ENCODE measurements at regions not wholly inside any gene's neighbourhood (a gene's known extent, or its start where the extent isn't known, plus 50 kb on each side); places are given as distances from the start of the nearest gene placed in this dataset.

- no peak for TF ChIP-seq POLR2A (IDR thresholded peaks at IDR 0.05; ENCODE audit: low read depth, low read length)
- DNase-seq (ENCODE audit: insufficient read length, low spot score) (no peak), FAIRE-seq (no peak)
These were observed 215.5 kb upstream of the EPHA4 start for GRCh38 chr2:221787561-221787960.

DNA sequence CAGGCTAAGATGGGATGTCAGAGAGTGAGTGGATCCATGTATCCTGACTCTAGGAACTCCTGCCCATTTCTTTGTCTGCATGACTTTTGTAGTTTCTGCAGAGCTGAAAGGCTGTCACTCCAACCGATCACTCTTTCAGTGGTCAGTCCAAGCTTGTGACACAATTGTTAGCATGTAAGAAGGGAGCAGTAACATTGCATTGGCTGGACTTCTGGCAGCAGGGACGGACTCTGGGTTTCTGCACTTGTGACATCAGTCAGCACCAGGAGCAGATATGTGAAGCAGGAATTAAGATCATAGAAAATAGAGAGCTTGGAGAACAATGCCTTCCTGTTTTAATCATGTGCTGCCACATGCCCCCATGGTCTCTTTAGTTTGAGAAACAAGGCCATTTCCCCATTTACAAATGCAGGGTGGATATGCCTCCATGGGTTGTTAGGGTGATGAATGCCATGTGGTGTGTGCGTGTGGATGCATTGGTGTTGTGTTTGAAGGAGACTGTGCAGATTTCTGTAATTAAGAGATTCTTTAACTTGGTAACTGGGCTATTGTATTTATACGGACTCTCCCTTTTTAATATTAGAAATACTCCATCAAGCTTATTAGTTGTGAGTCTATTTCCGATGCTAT, 214.3 kb upstream of the EPHA4 start:
- no peak for TF ChIP-seq POLR2A (IDR thresholded peaks at IDR 0.05; ENCODE audit: low read depth, low read length)
- no peak for FAIRE-seq
- no peak for DNase-seq (ENCODE audit: insufficient read length, low spot score)

DNA sequence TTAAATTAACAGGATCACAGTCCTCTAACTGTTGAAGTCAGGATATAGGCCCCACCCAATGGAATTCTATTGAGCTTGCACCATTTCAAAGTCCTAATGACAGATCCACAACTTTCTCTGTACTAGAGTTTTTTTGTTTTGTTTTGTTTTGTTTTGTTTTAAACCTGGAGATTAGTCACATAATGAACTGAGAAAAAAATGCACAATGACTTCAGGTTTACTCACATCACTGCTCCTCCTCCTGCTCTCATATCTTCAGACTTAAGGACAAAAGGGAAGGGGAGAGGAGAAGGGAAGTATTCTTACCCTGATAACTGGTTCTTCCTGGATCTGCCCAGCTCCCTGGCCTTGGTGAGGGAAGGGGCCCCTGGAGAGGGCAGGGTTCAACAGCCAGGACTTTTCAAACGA, 208.2 kb upstream of the EPHA4 start:
- peak; percentile 5 for DNase-seq (ENCODE audit: insufficient read length, low spot score)
- FAIRE-seq, result peak; percentile 81
- TF ChIP-seq POLR2A (IDR thresholded peaks at IDR 0.05; ENCODE audit: low read depth, low read length), result no peak

- TF ChIP-seq POLR2A (IDR thresholded peaks at IDR 0.05; ENCODE audit: low read depth, low read length), result no peak
- no peak for DNase-seq (ENCODE audit: insufficient read length, low spot score)
- FAIRE-seq, result no peak
These were observed 207.5 kb upstream of the EPHA4 start for GRCh38 chr2:221779614-221780067.

- DNase-seq (ENCODE audit: insufficient read length, low spot score), result no peak
- FAIRE-seq, result no peak
- no peak for TF ChIP-seq POLR2A (IDR thresholded peaks at IDR 0.05; ENCODE audit: low read depth, low read length)
These were observed 205.9 kb upstream of the EPHA4 start for GRCh38 chr2:221778025-221778424.

DNA sequence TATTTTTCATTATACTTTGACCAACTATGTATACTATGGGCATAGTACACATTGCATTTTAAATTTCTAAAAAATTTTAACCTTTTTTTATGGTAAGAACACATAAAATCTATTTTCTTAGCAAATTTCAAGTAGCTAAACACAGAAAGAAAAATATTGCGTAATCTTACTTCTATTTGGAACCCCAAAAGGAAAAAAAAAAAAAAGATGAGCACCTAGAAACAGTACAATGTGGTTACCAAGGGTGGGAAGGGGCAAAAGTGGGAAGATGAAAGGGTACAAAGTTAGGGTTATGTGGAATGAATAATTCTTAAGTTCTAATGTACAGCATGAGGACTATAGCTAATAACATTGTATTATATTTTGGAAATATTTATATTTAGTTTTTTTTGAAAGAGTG, 205.0 kb upstream of the EPHA4 start:
- no peak for TF ChIP-seq POLR2A (IDR thresholded peaks at IDR 0.05; ENCODE audit: low read depth, low read length)
- FAIRE-seq, result no peak
- no peak for DNase-seq (ENCODE audit: insufficient read length, low spot score)

- DNase-seq (ENCODE audit: insufficient read length, low spot score), result no peak
- no peak for TF ChIP-seq POLR2A (IDR thresholded peaks at IDR 0.05; ENCODE audit: low read depth, low read length)
- FAIRE-seq, result no peak
These were observed 203.0 kb upstream of the EPHA4 start for GRCh38 chr2:221775096-221775495.

GRCh38 chr2:221774136-221774535, 202.0 kb upstream of the EPHA4 start:
- FAIRE-seq, result no peak

GRCh38 chr2:221771297-221771696, 199.2 kb upstream of the EPHA4 start:
- DNase-seq (ENCODE audit: insufficient read length, low spot score) (no peak), FAIRE-seq (no peak)
- no peak for TF ChIP-seq POLR2A (IDR thresholded peaks at IDR 0.05; ENCODE audit: low read depth, low read length)

More at GRCh38 chr2:221774136-221774535, 202.0 kb upstream of the EPHA4 start:
- TF ChIP-seq POLR2A (IDR thresholded peaks at IDR 0.05; ENCODE audit: low read depth, low read length), result no peak
- no peak for DNase-seq (ENCODE audit: insufficient read length, low spot score)

DNA sequence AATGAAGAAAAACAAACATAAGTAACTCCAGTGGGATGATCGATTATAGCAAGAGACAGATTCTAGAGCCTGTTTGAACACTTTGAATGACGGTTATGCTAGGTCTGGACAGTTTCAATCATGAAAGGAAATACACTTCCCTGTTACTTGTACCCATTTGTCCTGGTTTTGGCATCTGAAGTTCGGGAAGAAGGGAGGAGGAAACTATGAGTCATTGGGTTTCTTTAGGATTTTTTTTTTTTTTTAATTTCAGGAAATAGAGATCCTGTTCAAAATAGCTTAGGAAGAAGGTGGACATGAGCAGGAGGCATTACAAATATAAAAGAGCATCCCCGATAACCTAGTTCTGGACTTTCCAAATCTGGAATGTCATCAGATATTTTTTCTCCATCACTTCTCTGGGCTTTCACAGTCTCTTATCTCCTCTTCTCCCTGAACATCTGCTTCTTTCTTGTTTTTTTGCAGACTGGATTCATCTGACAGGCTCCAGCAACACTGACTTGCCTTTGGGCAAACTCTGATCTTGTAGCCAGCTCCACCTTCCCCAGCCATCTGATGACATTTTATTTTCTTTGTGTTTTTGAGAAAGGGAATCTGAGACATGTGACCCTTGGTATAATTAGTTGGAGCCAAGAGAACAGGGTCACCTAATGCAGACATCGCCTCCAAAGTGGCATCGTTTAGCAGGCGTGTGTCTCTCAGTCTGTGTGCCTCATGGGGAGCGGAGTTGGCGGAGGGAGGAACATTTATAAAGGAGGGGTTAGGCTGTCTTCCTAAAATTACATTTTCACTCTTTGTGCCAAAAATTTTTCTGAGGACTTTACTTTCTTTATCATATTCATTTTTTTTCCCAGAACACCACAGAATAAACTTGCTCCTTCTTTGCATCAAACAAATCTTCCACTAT, 195.3 kb upstream of the EPHA4 start:
- no peak for TF ChIP-seq POLR2A (IDR thresholded peaks at IDR 0.05; ENCODE audit: low read depth, low read length)
- FAIRE-seq, result peak; percentile 36
- DNase-seq (ENCODE audit: insufficient read length, low spot score), result no peak

DNA sequence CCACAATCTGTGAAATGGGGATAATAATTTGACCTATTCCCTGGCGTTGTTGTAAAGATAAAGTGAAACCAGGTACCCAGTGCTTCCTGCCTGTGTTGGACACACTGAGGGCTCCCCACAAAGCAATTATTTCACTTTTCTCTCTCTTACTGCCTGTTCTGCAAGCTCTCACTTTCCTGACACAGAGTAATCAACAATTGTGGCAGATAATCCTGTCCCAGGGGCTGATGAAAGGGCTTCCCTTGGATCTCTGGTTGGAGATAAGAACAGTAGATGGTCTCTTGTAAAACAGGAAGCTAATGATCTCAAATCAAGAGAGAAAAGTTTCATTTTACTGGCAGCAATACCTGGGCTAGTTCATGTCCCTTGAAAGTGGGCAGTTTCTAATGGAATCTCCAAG, 190.4 kb upstream of the EPHA4 start:
- TF ChIP-seq POLR2A (IDR thresholded peaks at IDR 0.05; ENCODE audit: low read depth, low read length), result no peak
- FAIRE-seq (no peak), DNase-seq (ENCODE audit: insufficient read length, low spot score) (no peak)

DNA sequence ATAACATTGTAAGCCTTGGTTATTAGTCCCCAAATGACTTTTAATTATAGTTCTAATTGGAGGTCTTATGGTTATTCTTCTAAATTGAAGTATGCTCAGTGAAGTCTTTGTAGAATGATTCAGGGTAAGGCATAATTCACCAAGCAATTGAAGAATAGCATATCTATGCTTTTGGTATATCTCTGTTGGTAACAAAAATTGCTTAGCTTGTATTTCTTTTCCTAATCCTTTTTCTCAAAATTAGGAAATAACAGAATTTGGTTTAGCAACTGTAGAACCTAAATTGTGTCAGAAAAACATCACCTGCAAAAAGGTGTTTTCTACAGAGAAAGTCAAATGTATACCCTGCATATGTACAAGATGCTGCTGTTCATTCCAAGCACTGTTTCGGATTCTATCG, 189.2 kb upstream of the EPHA4 start:
- TF ChIP-seq POLR2A (IDR thresholded peaks at IDR 0.05; ENCODE audit: low read depth, low read length), result no peak
- FAIRE-seq, result no peak
- no peak for DNase-seq (ENCODE audit: insufficient read length, low spot score)

GRCh38 chr2:221758076-221758475, 186.0 kb upstream of the EPHA4 start:
- no peak for FAIRE-seq
- no peak for TF ChIP-seq POLR2A (IDR thresholded peaks at IDR 0.05; ENCODE audit: low read depth, low read length)
- DNase-seq (ENCODE audit: insufficient read length, low spot score), result no peak

- no peak for TF ChIP-seq POLR2A (IDR thresholded peaks at IDR 0.05; ENCODE audit: low read depth, low read length)
- FAIRE-seq (no peak), DNase-seq (ENCODE audit: insufficient read length, low spot score) (no peak)
These were observed 181.3 kb upstream of the EPHA4 start for GRCh38 chr2:221753401-221753800.

DNA sequence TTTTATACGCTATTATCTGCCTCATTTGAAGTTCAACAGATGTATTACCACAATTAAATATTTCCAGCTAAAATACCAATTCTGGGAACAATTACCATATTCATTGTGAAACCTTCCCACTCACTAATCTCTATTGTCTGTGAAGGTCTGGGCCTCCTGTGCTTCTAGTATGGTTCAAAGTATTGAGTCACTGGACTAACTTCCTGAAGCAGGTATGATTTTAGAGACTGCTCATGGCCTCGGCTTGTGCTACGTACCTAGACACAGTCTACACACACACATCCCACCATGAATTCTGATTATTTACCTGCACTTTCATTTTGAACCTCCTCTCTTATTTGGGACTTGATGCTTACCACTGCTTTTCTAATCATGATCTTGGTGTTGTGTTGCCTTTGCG, 180.7 kb upstream of the EPHA4 start:
- FAIRE-seq (no peak), DNase-seq (ENCODE audit: insufficient read length, low spot score) (no peak)
- TF ChIP-seq POLR2A (IDR thresholded peaks at IDR 0.05; ENCODE audit: low read depth, low read length), result no peak

All from H54 (cell line).